PC-9 (cell line): ENCODE measurements at regions not wholly inside any gene's neighbourhood (a gene's known extent, or its start where the extent isn't known, plus 50 kb on each side); places are given as distances from the start of the nearest gene placed in this dataset.

Source experiments
- BruUV-seq: library from RNA; stranded (reverse); fragments of 400-500 nt; replicated peaks from 2 replicates; lab custom pipeline; 2021; lab: Mats Ljungman, UMichigan
- CTCF ChIA-PET: fragments of 300-600 bp; sonication (Branson Sonifier 250); formaldehyde crosslinking; loops from one replicate; lab custom pipeline; 2022; ENCODE audit warnings: antibody characterized with exemption; lab: Charles Lee
- POLR2A ChIA-PET: fragments of 300-600 bp; sonication (Branson Sonifier 250); formaldehyde crosslinking; loops from one replicate; lab custom pipeline; 2022; ENCODE audit warnings: antibody characterized with exemption; ENCODE audit not compliant: unreplicated experiment; lab: Charles Lee
- DNase-seq, 2 experiments: peaks; one replicate each; pipeline versions ENCODE4 v3.0.0 to v3.0.0-alpha.2; 2015 to 2022; ENCODE audit warnings: mixed read lengths in 1 of 2
- H2AFZ ChIP-seq: fragments of 200-600 bp; sonication (generic); 2 replicates; pipeline ENCODE4 v1.8.1; 2017; ENCODE audit warnings: antibody characterized with exemption
- H3F3A ChIP-seq: fragments of 200-600 bp; sonication (generic); 2 replicates; pipeline ENCODE4 v1.8.1; 2017; ENCODE audit warnings: antibody characterized with exemption, mild to moderate bottlenecking, low read depth; ENCODE audit not compliant: insufficient read depth
- H3K27ac ChIP-seq: fragments of 200-600 bp; sonication (generic); 2 replicates; pipeline ENCODE4 v1.6.1; 2016; ENCODE audit warnings: mixed run types
- H3K27me3 ChIP-seq: fragments of 200-600 bp; sonication (generic); 2 replicates; pipeline ENCODE4 v1.6.1; 2016; ENCODE audit warnings: low read depth, mixed run types; ENCODE audit not compliant: insufficient read depth
- H3K36me3 ChIP-seq: fragments of 200-600 bp; sonication (generic); 2 replicates; pipeline ENCODE4 v1.6.1; 2016; ENCODE audit warnings: low read depth, mixed run types
- H3K4me1 ChIP-seq: fragments of 200-600 bp; sonication (generic); replicated peaks from 2 replicates; pipeline ENCODE4 v1.6.1; 2016; ENCODE audit warnings: mixed run types; ENCODE audit not compliant: insufficient read depth
- H3K4me2 ChIP-seq: fragments of 200-600 bp; sonication (generic); 2 replicates; pipeline ENCODE4 v1.6.1; 2017; ENCODE audit warnings: mixed run types
- H3K4me3 ChIP-seq: fragments of 200-600 bp; sonication (generic); 2 replicates; pipeline ENCODE4 v1.6.1; 2016; ENCODE audit warnings: mixed run types
- H3K79me2 ChIP-seq: fragments of 200-600 bp; sonication (generic); 2 replicates; pipeline ENCODE4 v1.6.1; 2017; ENCODE audit warnings: low read depth, mixed run types
- H3K9me2 ChIP-seq: fragments of 200-600 bp; sonication (generic); 2 replicates; pipeline ENCODE4 v1.8.1; 2017; ENCODE audit warnings: mild to moderate bottlenecking; ENCODE audit not compliant: insufficient read depth
- H3K9me3 ChIP-seq: fragments of 200-600 bp; sonication (generic); 2 replicates; pipeline ENCODE4 v1.8.1; 2016; ENCODE audit warnings: low read depth; ENCODE audit not compliant: insufficient read depth
- H4K20me1 ChIP-seq: fragments of 200-600 bp; sonication (generic); 2 replicates; pipeline ENCODE4 v1.8.1; 2017; ENCODE audit not compliant: insufficient read depth
- EZH2 ChIP-seq: fragments of 200-600 bp; sonication (generic); IDR thresholded peaks from 2 replicates; pipeline ENCODE4 v1.8.0; 2017; ENCODE audit warnings: antibody characterized with exemption, low read depth
- intact Hi-C: fragments of 100-400 bp; cut with micrococcal nuclease; formaldehyde crosslinking; loops from one replicate; pipeline ENCODE4 v1.10.0; 2022; ENCODE audit not compliant: unreplicated experiment
- TF ChIP-seq, protein P1 (sequence below): fragments of 200-600 bp; sonication (generic); conservative IDR thresholded peaks from 2 replicates; pipeline ENCODE4 v1.6.1; 2017; ENCODE audit warnings: mixed run types, antibody characterized with exemption, mild to moderate bottlenecking, moderate library complexity

DNA sequence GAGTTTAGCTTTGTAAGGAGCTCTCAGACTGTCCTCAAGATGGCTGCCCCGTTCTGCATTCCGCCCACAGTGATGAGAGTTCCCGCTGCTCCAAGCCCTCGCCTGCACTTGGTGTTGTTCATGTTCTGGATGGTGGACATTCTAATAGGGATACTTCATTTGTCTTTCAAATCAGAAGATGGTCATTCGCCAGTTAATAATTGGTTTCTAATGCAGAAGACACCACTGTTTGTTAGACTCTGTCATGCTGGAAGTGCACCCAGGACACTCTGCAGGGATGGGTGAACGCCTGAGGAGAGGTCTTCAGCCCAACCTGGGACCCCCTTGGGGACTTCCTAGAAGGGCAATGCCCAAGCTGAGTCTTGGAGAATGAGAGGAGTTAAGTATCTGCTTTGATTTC is 836.4 kb downstream of the TBC1D22A start:
- ChIA-PET CTCF (no interaction called here), POLR2A (no interaction called here)
- Histone ChIP-seq H3K27me3 (peaks cover 81% of the 10 kb centered on the region), H3K4me2 (no peak overlapping the region), H3K9me3 (no peaks in the 10 kb centered on the region), H3K4me1 (no peaks in the 10 kb centered on the region), H2AFZ (no peak overlapping the region), H3K4me3 (no peak overlapping the region), H3K27ac (no peak overlapping the region), H3K36me3 (no peaks in the 10 kb centered on the region), H3K79me2 (no peaks in the 10 kb centered on the region), H3K9me2 (no peaks in the 10 kb centered on the region), H3F3A (no peaks in the 10 kb centered on the region), H4K20me1 (no peaks in the 10 kb centered on the region)
- no TSS peak for BruUV-seq
- DNase-seq, result no peak
- intact Hi-C loops, result no loop called here
- TF ChIP-seq, protein P1, sequence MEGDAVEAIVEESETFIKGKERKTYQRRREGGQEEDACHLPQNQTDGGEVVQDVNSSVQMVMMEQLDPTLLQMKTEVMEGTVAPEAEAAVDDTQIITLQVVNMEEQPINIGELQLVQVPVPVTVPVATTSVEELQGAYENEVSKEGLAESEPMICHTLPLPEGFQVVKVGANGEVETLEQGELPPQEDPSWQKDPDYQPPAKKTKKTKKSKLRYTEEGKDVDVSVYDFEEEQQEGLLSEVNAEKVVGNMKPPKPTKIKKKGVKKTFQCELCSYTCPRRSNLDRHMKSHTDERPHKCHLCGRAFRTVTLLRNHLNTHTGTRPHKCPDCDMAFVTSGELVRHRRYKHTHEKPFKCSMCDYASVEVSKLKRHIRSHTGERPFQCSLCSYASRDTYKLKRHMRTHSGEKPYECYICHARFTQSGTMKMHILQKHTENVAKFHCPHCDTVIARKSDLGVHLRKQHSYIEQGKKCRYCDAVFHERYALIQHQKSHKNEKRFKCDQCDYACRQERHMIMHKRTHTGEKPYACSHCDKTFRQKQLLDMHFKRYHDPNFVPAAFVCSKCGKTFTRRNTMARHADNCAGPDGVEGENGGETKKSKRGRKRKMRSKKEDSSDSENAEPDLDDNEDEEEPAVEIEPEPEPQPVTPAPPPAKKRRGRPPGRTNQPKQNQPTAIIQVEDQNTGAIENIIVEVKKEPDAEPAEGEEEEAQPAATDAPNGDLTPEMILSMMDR, result no peak
- no peak for TF ChIP-seq EZH2

DNA sequence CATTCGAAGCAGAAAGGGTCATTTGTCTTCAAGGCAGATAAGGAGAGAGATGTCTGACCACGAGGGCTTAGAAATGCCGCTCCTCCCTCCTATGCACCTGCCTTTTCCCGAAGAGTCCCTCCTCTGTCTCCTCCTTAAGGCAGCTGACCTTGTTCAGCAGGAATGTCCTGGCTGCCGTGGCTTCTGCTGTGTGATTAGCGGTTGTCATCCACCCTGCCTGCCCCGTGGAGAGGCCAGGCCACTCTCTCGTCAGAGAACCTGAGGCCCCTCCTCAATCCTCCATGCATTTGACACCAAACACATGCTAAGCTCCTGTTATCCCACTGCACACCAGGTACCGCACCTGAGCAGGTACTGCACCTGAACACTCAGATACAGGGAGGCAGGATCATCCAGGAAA is 834.6 kb downstream of the TBC1D22A start:
- Histone ChIP-seq H3K4me1 (no peaks in the 10 kb centered on the region), H3K27ac (no peak overlapping the region), H4K20me1 (no peaks in the 10 kb centered on the region), H3K36me3 (no peaks in the 10 kb centered on the region), H3F3A (no peaks in the 10 kb centered on the region), H3K79me2 (no peaks in the 10 kb centered on the region), H3K4me2 (no peak overlapping the region), H3K4me3 (no peak overlapping the region), H3K9me3 (no peaks in the 10 kb centered on the region), H2AFZ (no peak overlapping the region), H3K9me2 (no peaks in the 10 kb centered on the region), H3K27me3 (peaks cover 84% of the 10 kb centered on the region)
- no TSS peak for BruUV-seq
- intact Hi-C loops, result no loop called here
- CTCF ChIA-PET, result no interaction called here
- TF ChIP-seq, protein P1, result no peak
- no peak for TF ChIP-seq EZH2
- DNase-seq, result no peak
- POLR2A ChIA-PET, result no interaction called here

DNA sequence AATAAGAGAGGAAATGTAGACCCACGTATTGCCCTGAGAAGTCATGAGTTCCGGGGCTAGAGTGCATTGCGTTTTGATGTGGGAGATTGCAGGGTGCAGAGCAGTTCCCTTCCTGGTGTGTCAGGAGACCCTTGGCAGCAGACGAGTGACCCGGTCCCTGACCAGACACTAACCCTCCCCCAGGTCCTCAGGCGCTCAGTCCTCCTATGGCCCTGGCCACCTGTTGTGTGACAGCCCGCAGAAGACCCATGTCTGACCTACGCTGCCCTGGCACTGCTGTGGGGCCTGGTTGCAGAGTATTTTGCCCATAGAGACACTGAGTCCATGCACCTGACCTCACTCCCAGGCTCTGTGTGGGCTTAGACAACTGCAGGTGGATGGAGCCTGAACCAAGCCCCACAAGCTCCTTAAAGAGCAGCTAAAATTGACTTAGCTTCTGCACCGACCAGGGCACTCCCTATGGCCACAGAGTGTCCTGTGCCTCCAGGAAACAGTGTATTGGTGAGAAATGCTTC is 833.8 kb downstream of the TBC1D22A start:
- Histone ChIP-seq H3K9me2 (no peaks in the 10 kb centered on the region), H3K27ac (no peak overlapping the region), H3K79me2 (no peaks in the 10 kb centered on the region), H2AFZ (no peak overlapping the region), H3K4me2 (no peak overlapping the region), H3K27me3 (peaks cover 84% of the 10 kb centered on the region), H3K36me3 (no peaks in the 10 kb centered on the region), H3K4me3 (no peak overlapping the region), H3K9me3 (no peaks in the 10 kb centered on the region), H3F3A (no peaks in the 10 kb centered on the region), H3K4me1 (no peaks in the 10 kb centered on the region), H4K20me1 (no peaks in the 10 kb centered on the region)
- intact Hi-C loops, result no loop called here
- TF ChIP-seq, protein P1, result no peak
- TF ChIP-seq EZH2, result no peak
- DNase-seq, result no peak
- ChIA-PET CTCF (no interaction called here), POLR2A (no interaction called here)
- no TSS peak for BruUV-seq
